H9 (cell line): ENCODE measurements at regions not wholly inside any gene's neighbourhood (a gene's known extent, or its start where the extent isn't known, plus 50 kb on each side); places are given as distances from the start of the nearest gene placed in this dataset.

Source experiments
- DNase-seq: peaks from one replicate; pipeline ENCODE4 v3.0.0-alpha.2; 2017
- H2AFZ ChIP-seq: one replicate; pipeline ENCODE4 v1.6.1; 2013; ENCODE audit warnings: mild to moderate bottlenecking, low read length, control low read depth, moderate library complexity
- H2AK5ac ChIP-seq: 2 replicates; pipeline ENCODE4 v1.6.1; 2013; ENCODE audit warnings: low read length, control low read depth, mixed read lengths; ENCODE audit not compliant: insufficient read length
- H2BK120ac ChIP-seq: one replicate; pipeline ENCODE4 v1.6.1; 2013; ENCODE audit warnings: low read depth, mild to moderate bottlenecking, low read length, control low read depth, inconsistent platforms; ENCODE audit not compliant: poor library complexity, severe bottlenecking
- H2BK12ac ChIP-seq: 2 replicates; pipeline ENCODE4 v1.6.1; 2013; ENCODE audit warnings: low read length, control low read depth, mixed read lengths, low read depth; ENCODE audit not compliant: insufficient read length
- H2BK15ac ChIP-seq: 2 replicates; pipeline ENCODE4 v1.6.1; 2013; ENCODE audit warnings: low read depth, low read length, control low read depth
- H2BK20ac ChIP-seq: one replicate; pipeline ENCODE4 v1.6.1; 2013; ENCODE audit warnings: low read depth, mild to moderate bottlenecking, low read length, control low read depth, inconsistent platforms; ENCODE audit not compliant: poor library complexity, severe bottlenecking
- H2BK5ac ChIP-seq: 2 replicates; pipeline ENCODE4 v1.6.1; 2013; ENCODE audit warnings: low read length, control low read depth, mixed read lengths; ENCODE audit not compliant: insufficient read length
- H3K14ac ChIP-seq: 2 replicates; pipeline ENCODE4 v1.6.1; 2013; ENCODE audit warnings: low read length, control low read depth; ENCODE audit not compliant: insufficient read depth
- H3K18ac ChIP-seq: 2 replicates; pipeline ENCODE4 v1.6.1; 2013; ENCODE audit warnings: low read depth, mild to moderate bottlenecking, mixed read lengths, low read length, control low read depth; ENCODE audit not compliant: insufficient read length
- H3K23ac ChIP-seq: 2 replicates; pipeline ENCODE4 v1.6.1; 2013; ENCODE audit warnings: low read length, control low read depth, mixed read lengths, low read depth; ENCODE audit not compliant: insufficient read length
- H3K23me2 ChIP-seq: 2 replicates; pipeline ENCODE4 v1.6.1; 2013; ENCODE audit warnings: low read depth, mild to moderate bottlenecking, mixed read lengths, low read length, control low read depth; ENCODE audit not compliant: insufficient read length, poor library complexity, severe bottlenecking
- H3K27ac ChIP-seq: 2 replicates; pipeline ENCODE4 v1.5.1; 2013; ENCODE audit warnings: low read length, control low read depth, mixed read lengths, low read depth; ENCODE audit not compliant: insufficient read length
- H3K27me3 ChIP-seq: 2 replicates; pipeline ENCODE4 v1.6.1; 2013; ENCODE audit warnings: low read length, control low read depth, inconsistent platforms; ENCODE audit not compliant: insufficient read depth
- H3K4ac ChIP-seq: 2 replicates; pipeline ENCODE4 v1.6.1; 2013; ENCODE audit warnings: low read depth, mild to moderate bottlenecking, control low read depth, inconsistent platforms, low read length, moderate library complexity
- H3K4me1 ChIP-seq: 2 replicates; pipeline ENCODE4 v1.6.1; 2013; ENCODE audit warnings: low read length, control low read depth, inconsistent platforms; ENCODE audit not compliant: insufficient read depth
- H3K4me2 ChIP-seq: 2 replicates; pipeline ENCODE4 v1.6.1; 2013; ENCODE audit warnings: low read length, control low read depth, mixed read lengths; ENCODE audit not compliant: insufficient read length, insufficient read depth
- H3K56ac ChIP-seq: 2 replicates; pipeline ENCODE4 v1.6.1; 2013; ENCODE audit warnings: low read depth, mild to moderate bottlenecking, mixed read lengths, low read length, control low read depth; ENCODE audit not compliant: insufficient read length
- H3K79me1 ChIP-seq: 2 replicates; pipeline ENCODE4 v1.6.1; 2013; ENCODE audit warnings: low read depth, mild to moderate bottlenecking, moderate library complexity, low read length, control low read depth, inconsistent platforms; ENCODE audit not compliant: insufficient read depth, poor library complexity, severe bottlenecking
- H3K79me2 ChIP-seq: 2 replicates; pipeline ENCODE4 v1.6.1; 2013; ENCODE audit warnings: low read length, control low read depth, inconsistent platforms; ENCODE audit not compliant: insufficient read depth
- H3K9ac ChIP-seq: 2 replicates; pipeline ENCODE4 v1.6.1; 2013; ENCODE audit warnings: low read length, control low read depth, mixed read lengths; ENCODE audit not compliant: insufficient read length; ENCODE audit errors: extremely low read depth
- H3K9me3 ChIP-seq: one replicate; pipeline ENCODE4 v1.6.1; 2013; ENCODE audit warnings: low read depth, low read length, inconsistent platforms; ENCODE audit not compliant: control insufficient read depth
- H3T11ph ChIP-seq: one replicate; pipeline ENCODE4 v1.6.1; 2013; ENCODE audit warnings: mild to moderate bottlenecking, low read length, control low read depth, inconsistent platforms
- H4K20me1 ChIP-seq: one replicate; pipeline ENCODE4 v1.6.1; 2013; ENCODE audit not compliant: control insufficient read depth, insufficient read length, insufficient read depth
- H4K5ac ChIP-seq: 2 replicates; pipeline ENCODE4 v1.6.1; 2013; ENCODE audit warnings: low read depth, mild to moderate bottlenecking, mixed read lengths, low read length, control low read depth; ENCODE audit not compliant: insufficient read length
- H4K8ac ChIP-seq: replicated peaks from 2 replicates; pipeline ENCODE4 v1.6.1; 2013; ENCODE audit warnings: low read length, control low read depth, mixed read lengths, low read depth; ENCODE audit not compliant: insufficient read length
- H4K91ac ChIP-seq: 2 replicates; pipeline ENCODE4 v1.6.1; 2013; ENCODE audit warnings: low read depth, mild to moderate bottlenecking, moderate library complexity, mixed read lengths, low read length, control low read depth; ENCODE audit not compliant: insufficient read length
- H3K27ac Mint-ChIP-seq, 3 experiments: 2 replicates in 2 of 3; 3 replicates in 1 of 3; pipeline ENCODE4 v1.8.0; 2020 to 2021; ENCODE audit warnings: mixed read lengths in 3 of 3, mild to moderate bottlenecking in 1 of 3, moderate library complexity in 1 of 3
- H3K27me3 Mint-ChIP-seq: 2 replicates; pipeline ENCODE4 v1.8.0; 2021; ENCODE audit warnings: low read depth, mild to moderate bottlenecking, moderate library complexity, mixed read lengths
- H3K36me3 Mint-ChIP-seq, 3 experiments: 2 replicates in 2 of 3; 3 replicates in 1 of 3; pipeline ENCODE4 v1.8.0; 2020 to 2021; ENCODE audit warnings: low read depth in 3 of 3, mixed read lengths in 3 of 3; ENCODE audit not compliant: insufficient read depth in 1 of 3
- H3K4me1 Mint-ChIP-seq, 2 experiments: 2 replicates each; pipeline ENCODE4 v1.8.0; 2020; ENCODE audit warnings: mixed read lengths in 2 of 2
- H3K4me3 Mint-ChIP-seq, 2 experiments: 2 replicates in 1 of 2; 3 replicates in 1 of 2; pipeline ENCODE4 v1.8.0; 2020 to 2021; ENCODE audit warnings: mild to moderate bottlenecking in 2 of 2, mixed read lengths in 2 of 2, moderate library complexity in 1 of 2
- H3K9me3 Mint-ChIP-seq, 2 experiments: 2 replicates in 1 of 2; 3 replicates in 1 of 2; pipeline ENCODE4 v1.8.0; 2020; ENCODE audit warnings: mild to moderate bottlenecking in 2 of 2, mixed read lengths in 2 of 2, moderate library complexity in 1 of 2
- CTCF ChIP-seq: fragments of 200-600 bp; sonication (generic); conservative IDR thresholded peaks from 3 replicates; pipeline ENCODE4 v1.8.0; 2021; ENCODE audit warnings: antibody characterized with exemption, mild to moderate bottlenecking
- WGBS: extraction: QIAGEN DNeasy Blood & Tissue Kit; methylation state at CpG from one replicate; pipeline ENCODE4 v1.1.7; 2013; ENCODE audit warnings: missing lambda C conversion rate, low lambda C conversion rate, mixed read lengths; ENCODE audit not compliant: insufficient read length; ENCODE audit errors: extremely low coverage; 5-methylcytosine and 5-hydroxymethylcytosine counted together

- Mint-ChIP-seq H3K27ac (no peak overlapping the region), H3K9me3 (peaks cover 16 to 29% of the 10 kb centered on the region in 2 experiments), H3K4me3 (no peak overlapping the region), H3K4me1 (no peaks in the 10 kb centered on the region), H3K36me3 (peaks cover 3 to 19% (median 8%) of the 10 kb centered on the region in 3 experiments; a peak in 6 of 7 replicates), H3K27me3 (peaks cover 10% of the 10 kb centered on the region)
- WGBS = no CpG with 5 or more reads among the region's 22 CpGs
- H4K5ac ChIP-seq = no peak overlapping the region
- H2BK5ac ChIP-seq = no peak overlapping the region
- H2BK15ac ChIP-seq = no peak overlapping the region
- H2AFZ ChIP-seq = no peak overlapping the region
- H4K20me1 ChIP-seq = no peaks in the 10 kb centered on the region
- no peak overlapping the region for H2BK20ac ChIP-seq
- H3K4me1 ChIP-seq = no peaks in the 10 kb centered on the region
- no peak overlapping the region for H3T11ph ChIP-seq
- H2BK12ac ChIP-seq = no peak overlapping the region
- H3K79me2 ChIP-seq = no peaks in the 10 kb centered on the region
- no peak overlapping the region for H4K91ac ChIP-seq
- no peak overlapping the region for H2BK120ac ChIP-seq
- H3K4ac ChIP-seq = no peak overlapping the region
- no peaks in the 10 kb centered on the region for H3K9me3 ChIP-seq
- no peak overlapping the region for H3K4me2 ChIP-seq
- no peak overlapping the region for H4K8ac ChIP-seq
- TF ChIP-seq CTCF = no peak
- DNase-seq = no peak
- no peaks in the 10 kb centered on the region for H3K23me2 ChIP-seq
- no peak overlapping the region for H3K27ac ChIP-seq
- H3K18ac ChIP-seq = no peak overlapping the region
- H3K27me3 ChIP-seq = no peaks in the 10 kb centered on the region
- H3K56ac ChIP-seq = no peak overlapping the region
- no peak overlapping the region for H2AK5ac ChIP-seq
- no peak overlapping the region for H3K23ac ChIP-seq
- no peak overlapping the region for H3K9ac ChIP-seq
- no peak overlapping the region for H3K14ac ChIP-seq
- no peaks in the 10 kb centered on the region for H3K79me1 ChIP-seq
Measured at GRCh38 chr6:169378620-169379381, 125.2 kb upstream of the THBS2 start.
